Sciatic nerve (tissue), 2 donors: ENCODE measurements at regions not wholly inside any gene's neighbourhood (a gene's known extent, or its start where the extent isn't known, plus 50 kb on each side); places are given as distances from the start of the nearest gene placed in this dataset.

ENCODE experiments used
- ATAC-seq: fragments of 200-7000 bp; cut with Tn5 transposase; one replicate; pipeline ENCODE4 v1.9.1; 2020; ENCODE audit warnings: mild to moderate bottlenecking, moderate library complexity
- DNase-seq: peaks from one replicate; pipeline ENCODE4 v3.0.0-alpha.2; 2020; ENCODE audit warnings: low spot score
- intact Hi-C: fragments of 100-400 bp; cut with DNase I; formaldehyde crosslinking; loops from one replicate; pipeline ENCODE4 v1.14.2; 2022
- donor health status: DM: no; HTN: no; CAD: no.
- donor health status: DM: no; HTN: no; CAD: no.

DNA sequence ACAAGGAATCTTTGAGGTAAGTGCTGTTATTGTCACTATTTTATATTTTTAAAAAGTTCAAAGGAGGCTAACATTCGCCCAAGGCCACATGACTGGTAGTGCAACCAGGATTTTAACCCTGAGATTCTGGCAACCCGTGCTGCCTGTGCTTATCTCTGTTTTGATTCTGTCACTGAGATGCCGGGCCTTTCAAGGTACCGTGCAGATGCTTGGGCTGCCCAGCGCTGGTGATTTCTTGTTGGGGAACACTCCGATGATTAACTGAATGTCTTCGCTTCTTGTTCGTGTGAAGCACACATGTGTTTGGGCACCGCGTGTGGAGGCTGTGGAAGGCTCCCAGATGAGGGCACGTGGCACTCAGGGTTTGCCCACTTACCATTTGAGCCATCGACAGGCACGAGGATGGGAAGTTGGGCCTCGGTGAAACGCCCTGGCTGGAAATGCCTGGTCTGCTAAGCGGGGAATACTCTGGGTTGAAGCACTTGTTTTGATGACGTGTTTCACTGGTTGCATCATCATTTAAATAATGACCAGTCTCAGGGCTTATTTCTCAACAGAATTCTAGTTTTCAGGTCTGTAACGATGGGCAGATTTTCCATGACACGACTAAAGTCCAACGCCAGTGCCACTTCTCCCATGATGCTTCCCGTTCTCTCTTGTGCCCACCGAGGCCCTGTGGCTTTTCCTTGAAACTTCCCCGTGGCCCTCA is 392.7 kb downstream of the FGF9 start:
- DNase-seq (no peak), ATAC-seq (no peak)
- intact Hi-C loops: no loop called here

DNA sequence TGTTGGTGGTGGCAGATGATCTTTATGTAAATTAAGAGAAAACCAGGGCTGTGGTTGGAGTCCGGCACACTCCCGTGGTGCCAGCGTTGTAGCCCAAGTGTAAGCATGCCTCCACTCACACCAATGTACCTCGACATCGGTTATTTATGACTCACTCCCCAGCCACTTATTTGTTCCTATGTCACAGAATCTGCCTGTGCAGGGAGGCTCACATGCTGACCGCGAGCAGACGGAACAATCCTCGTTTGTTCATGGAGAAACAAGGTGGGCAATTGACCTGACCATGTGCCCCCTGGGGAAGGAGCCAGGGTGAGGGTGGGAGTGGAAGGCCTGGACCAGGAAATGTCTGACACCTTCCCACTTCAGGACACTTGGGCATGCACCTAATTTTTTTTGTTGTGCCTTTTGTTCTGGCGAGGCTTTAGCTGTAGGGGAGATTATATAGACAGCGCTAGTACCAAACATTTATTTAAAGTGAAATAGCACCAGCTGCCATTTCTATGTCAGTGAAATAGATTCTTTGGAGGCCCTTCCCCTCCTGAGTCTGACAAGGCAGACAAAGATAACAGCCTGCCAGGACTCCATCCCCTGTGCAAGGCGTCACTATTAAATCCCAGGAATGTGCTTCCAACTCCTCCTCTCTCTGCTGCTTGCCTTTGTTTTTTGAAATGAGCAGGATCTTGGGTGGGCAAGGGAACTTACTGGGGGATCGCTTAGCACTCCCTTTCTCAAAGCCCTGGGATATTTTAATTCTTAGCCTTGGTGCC is 394.2 kb downstream of the FGF9 start:
- ATAC-seq (no peak), DNase-seq (no peak)
- intact Hi-C loops: no loop called here

DNA sequence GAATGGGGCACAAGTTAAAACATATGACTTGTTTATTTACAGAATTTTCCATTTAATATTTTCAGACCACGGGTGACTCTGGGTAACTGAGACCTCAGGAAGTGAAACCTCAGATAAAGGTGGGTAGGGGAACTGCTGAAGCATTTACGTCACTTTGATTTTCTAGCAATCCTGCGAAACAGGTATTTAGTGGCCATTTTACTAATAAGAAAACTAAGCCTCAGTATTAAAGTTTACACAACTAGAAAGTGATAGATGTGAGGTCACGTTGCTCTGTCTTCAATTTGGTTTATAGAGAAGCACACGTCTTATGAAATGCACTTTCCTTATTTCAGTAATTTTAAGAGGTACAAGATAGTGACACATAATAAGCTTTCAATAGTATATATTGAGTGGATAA is 402.8 kb downstream of the FGF9 start:
- intact Hi-C loops: no loop called here
- no peak for ATAC-seq
- DNase-seq: no peak

DNA sequence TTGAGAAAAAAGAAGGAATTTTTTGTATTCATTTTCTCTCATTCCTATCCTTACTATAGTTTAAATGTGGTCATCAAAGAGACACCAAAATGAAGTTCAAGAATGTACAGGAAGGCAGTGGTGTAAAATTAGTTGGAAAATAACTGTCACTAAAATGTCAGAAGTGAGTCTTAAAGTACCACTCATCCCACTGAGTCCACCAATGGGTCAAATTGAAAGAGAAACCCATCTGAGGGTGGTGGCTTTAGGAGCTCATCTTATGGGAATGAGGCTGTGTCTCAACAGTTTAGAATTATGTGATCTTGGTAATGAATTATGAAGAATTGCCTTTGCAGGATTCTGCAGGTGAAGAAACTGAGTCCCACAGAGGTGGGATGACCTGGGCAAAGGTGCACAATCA is 403.5 kb downstream of the FGF9 start:
- intact Hi-C loops: no loop called here
- DNase-seq (no peak), ATAC-seq (no peak)

DNA sequence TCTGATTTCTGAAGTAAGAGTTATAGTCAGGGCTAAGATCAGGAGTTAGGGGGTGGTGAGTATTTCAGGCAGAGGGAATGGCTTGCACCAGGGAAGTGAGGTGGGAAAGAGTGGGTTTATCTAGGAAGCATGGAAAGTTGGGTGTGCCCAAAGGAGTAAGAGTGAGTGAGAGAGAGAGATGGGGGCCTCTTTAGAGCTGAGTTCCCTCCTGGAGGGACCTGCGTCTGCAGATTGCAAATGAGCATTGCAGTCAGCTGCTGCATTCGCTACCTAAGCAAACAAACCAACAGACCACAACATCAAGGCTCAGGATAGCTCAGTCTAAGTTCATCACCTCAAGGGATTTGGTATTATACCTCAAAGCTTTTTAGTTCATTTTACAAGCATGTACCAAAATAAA is 405.8 kb downstream of the FGF9 start:
- intact Hi-C loops: no loop called here
- peak; percentile 17 for ATAC-seq

DNA sequence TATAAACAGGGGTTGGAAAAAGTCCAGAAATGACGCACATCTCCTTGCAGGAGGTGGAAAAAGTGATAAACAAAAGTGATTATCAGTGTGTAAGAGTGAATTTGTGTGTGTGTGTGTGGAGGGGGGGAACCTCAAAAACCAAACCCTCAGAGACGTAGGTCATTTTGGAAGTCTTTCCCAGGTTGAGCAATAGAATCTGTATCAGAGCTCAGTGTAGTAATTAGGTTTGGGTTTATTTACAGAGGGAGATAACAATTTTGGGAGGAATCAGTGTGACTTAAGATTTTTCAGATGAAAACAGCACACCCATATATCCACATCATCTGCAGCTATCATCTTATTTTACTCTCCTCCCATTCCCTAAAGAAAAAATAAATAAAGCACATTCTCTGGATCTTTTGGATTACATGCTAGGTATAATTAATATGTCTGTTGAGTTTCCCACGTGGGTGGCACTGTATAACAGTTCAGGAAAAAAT is 406.4 kb downstream of the FGF9 start:
- intact Hi-C loops: no loop called here
- ATAC-seq (peak; percentile 45), DNase-seq (no peak)

More for the DNA sequence above, 405.8 kb downstream of the FGF9 start:
- DNase-seq: no peak

DNA sequence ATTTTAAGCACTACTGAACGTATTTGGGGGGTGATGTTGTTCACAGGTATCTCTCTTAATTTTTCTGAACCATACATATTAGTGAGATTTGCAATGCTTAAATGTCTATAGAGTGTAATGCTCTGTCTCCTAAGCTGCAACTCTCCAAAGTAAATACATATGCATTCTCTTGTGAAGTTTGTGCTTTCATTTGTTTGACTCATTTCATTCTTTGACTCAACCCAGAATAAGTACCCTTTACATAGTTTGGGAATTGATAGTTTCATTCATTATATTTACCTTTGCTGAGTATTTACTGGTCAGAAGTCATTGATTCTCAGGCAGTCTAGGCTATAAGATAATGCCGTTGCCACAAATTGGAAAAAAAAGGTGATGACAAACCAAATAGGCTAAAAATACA is 406.9 kb downstream of the FGF9 start:
- DNase-seq (no peak), ATAC-seq (no peak)
- intact Hi-C loops: no loop called here

DNA sequence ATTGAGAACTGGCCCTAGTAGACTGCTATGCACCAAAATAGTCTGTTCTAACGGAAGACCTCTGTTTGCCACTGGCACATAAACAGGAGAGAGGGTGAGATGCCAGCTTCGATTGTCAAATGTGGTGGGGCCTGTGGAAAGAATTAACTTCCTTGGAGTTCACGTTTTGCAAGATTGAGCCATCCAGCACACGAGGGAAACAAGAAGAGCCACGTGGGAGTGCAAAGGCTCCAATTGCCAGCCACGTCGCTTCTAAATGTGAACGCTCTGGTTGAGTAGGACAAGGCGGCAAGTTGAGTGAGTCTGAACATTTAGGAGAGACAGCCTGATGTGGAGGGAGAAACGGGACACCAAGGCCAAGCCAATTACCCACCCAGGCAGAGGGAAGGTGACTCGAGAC is 409.1 kb downstream of the FGF9 start:
- intact Hi-C loops: no loop called here
- DNase-seq (no peak), ATAC-seq (no peak)

DNA sequence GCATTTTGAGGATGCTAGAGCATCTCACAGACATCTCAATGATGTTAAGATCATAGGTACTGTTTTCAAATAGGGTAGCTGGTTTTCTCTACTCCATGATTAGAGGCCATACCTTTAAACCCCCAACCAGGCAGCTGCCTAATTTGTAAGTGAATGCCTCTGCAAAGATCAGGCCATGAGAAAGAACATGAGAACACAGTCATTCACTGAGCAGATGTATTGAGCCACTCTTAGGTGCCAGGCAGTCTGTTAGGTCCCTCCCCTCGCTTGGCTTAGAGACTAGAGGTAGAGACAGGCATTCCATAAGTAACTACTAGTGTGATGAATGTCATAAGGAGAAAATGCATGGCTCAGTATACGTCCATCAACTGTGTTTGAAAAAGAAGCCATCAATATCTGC is 410.0 kb downstream of the FGF9 start:
- DNase-seq: no peak
- intact Hi-C loops: no loop called here
- ATAC-seq: no peak

DNA sequence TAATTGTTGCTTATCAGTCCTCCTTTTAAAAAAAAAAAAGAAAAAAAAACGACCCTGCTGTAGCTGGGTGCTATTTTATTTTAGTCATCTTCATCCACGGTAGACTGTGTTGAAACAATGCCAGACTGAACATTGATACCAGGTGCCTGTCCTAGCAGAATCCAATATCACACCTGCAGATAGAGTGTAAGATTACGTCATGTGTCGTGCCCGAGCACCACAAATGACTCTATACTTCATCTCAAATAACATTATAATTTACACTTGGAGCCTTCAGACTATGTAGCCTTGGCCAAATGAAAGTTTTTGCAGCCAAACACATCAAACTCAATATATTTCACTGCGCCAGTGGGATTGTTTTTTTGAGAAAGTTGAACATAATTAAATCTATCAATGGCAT is 410.6 kb downstream of the FGF9 start:
- no peak for DNase-seq
- ATAC-seq: no peak
- intact Hi-C loops: no loop called here

DNA sequence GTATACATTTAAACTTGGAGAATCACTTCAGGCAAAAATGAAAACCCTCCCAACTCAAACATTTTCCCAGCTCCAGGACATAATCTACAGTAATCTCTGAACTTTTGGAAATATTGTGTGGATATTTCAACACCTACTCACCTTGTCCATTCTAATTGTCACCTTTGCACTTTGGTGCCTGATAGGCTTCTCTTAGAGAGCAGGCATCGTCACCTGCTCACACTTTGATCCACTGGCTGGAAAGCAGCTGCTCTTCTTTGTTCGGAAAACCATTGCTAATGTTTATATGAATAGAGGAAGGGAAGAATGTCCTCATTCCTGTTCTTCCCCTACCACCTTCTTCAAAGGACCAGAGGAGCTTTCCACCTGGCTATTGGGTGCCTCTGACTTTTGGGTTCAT is 411.2 kb downstream of the FGF9 start:
- intact Hi-C loops: no loop called here
- DNase-seq (no peak), ATAC-seq (no peak)

DNA sequence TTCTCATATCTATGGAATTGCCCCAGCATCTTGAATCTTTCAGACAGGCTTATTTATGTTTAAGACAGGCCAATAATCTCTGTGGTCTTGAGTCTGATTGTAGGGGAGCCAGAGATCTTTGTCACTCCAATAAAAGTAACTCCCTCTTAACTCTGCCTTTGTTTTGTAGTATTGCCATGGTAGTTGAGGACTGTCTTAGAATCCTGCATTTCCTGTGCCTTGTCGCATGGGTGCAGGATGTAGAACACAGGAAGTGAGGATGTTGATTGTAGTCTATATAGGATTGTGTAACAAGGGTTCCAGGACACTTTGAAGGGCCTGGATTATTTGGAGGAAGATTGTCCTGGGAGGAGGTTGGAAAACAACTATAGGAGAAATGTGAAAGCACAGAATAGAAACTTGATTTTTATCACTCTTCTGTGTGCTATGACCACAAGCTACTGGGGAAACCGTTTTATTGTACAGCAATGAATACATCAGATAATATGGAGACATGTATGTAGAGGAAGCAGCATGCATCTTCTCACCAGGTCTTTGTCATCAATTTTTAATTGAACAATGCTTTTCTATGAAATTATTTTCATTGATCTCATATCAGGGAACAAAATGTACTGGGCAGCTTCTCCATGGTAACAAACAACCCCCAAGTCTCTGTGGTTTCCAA is 411.7 kb downstream of the FGF9 start:
- no peak for ATAC-seq
- intact Hi-C loops: no loop called here
- DNase-seq: no peak

DNA sequence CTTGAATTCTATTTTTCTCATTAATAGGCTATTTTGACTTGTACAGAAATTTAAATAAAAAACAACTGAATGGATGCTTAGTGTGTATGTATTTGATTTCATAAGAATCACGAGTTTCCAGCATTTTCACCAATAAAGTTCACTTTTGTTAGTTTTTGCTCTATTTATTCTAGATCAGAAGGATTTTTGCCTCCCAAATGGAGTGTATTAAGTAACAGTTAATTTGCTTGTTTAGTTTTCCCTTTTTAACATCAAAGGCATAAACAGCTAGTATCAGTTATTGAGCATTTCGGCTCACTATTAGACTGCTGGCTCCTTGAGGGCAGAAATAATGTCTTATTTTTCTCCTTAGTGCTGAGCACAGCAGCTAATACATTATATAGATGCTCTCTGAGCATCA is 414.1 kb downstream of the FGF9 start:
- ATAC-seq (no peak), DNase-seq (no peak)
- intact Hi-C loops: no loop called here

DNA sequence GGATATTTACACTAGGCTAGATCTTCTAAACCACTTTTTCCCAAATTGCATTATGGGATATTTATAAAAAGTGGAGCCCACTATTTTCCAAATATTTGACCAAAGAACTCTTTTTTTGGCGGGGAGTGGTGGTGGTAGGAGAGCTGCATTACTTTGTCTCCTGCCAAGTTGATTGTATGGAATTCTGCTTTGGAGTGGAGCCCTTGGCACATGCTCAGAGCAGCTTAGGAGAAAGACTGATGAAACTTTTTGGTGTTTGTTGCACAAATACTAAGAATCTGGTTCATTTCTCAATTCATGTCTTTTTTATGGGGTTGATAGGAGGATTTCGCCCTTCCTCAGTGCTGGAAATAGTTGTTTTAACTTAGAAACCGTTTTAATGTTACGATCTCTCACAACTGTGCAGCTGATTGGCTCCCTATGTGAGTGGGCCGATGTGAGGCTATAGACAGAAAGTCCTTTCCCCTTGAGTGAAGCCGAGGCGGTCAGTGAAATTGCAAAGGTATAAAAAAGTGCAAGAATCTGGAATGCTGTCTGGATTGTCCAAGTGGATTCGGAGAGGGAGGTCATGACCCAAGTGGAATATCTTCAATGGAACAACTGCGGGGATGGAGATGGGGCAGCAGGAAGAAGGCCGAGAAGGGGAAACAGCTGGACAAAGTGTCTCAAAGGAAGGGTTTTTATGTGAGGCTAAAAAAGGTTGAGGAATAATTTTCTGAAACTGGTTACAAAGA is 415.9 kb downstream of the FGF9 start:
- intact Hi-C loops: no loop called here
- ATAC-seq: no peak
- DNase-seq: no peak

DNA sequence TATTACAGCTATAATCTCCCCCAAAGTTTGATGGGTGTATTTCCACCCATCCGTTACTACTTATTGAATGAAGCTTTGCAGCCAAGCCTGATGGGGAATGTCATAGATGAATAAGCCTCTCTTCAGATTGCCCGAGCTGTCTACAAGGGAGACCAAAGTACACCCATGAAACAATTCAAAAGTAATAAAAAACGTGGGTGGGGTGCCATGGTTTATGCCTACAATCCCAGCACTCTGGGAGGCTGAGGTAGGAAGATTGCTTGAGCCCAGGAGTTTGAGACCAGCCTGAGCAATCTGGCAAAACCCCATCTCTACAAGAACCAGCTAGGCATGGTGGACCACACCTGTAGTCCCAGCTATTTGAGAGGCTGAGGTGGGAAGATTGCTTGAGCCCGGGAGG is 419.2 kb downstream of the FGF9 start:
- DNase-seq (no peak), ATAC-seq (no peak)
- intact Hi-C loops: no loop called here

DNA sequence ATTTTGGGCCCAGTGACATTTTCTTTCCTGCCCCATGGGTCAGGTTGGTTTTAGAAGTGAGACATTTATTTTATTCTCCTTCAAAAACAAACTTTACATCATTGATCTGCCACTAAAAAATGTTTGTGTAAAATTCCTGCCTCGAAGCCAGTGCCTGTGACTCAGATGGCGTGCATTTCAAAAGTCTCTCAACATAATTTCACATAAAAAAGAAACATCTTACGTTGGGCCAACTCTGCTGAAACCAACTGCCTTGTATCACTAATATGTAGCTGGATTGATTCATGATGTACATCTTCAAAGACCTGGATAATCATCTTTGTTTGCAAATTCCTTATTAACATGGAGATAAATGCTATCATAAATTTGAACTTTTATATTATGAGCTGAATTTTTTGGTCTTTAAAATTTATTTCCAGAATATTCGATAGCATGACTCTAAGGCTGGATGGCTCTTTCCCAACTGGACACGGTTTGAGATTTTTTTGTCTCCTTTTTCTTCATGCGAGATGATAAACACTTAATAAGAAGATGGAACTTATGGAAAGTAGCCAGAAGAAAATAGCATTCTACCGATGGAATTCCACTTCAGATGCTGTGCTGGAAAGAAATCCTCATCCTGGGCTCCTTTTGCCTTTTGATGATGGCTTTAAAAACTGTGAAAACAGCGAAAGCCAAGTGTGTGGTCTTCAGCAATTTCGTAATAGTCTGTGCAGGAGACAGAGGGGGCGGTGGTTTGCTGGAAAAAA is 420.5 kb downstream of the FGF9 start:
- ATAC-seq (peak; percentile 84), DNase-seq (no peak)
- intact Hi-C loops: no loop called here

DNA sequence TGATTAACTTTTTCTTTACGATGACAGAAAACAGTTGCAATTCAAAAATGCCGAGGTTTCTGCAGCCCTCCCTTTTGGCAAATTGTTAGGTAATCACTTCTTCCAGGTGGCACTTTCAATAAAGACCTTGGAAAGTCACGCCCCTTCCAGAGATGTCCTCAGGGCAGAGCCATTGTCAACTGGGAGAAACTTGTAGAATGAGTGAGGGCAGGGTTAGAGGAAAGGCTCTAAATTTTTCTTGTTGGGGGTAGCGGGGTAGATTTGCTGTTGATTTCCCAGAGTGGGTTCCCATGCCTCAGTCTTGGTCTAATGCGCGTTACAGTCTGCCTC is 421.1 kb downstream of the FGF9 start:
- no peak for ATAC-seq
- no peak for DNase-seq

DNA sequence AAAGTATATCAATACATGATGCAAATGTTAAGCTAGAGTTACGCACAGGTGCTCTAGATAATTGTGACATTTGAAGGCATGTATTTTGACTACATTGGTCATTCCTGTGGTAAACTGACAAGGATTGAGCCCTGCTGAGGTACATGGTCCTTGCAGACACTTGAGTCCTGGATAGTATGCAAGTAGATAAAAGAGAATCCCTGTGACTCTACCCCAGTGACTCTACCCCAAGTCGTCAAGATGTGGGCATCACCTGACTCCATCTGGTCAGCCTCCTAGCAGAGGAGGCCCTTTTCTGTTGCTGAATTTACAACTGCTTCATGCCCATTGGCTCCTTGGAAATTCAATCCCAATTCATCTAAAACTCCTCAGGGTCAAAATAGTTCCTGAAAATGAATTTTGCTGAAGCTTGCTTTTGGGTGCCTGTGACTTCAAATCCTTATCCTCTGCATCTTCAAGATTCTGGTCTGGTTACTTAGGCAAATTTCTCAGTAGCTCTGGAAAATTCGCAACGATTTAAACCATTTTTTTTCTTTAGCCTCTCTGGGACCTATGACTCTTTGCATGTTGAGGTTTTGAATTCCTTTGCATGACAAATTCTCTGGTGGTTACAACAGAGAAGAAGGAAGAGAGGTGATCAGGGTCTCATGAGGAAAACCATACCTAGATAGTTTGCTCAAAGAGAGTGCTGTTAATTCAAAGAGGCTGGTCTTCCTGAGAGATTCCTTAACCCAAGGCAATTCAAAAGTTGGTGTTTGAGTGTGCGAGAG is 422.1 kb downstream of the FGF9 start:
- intact Hi-C loops: no loop called here
- DNase-seq (no peak), ATAC-seq (no peak)

More for the DNA sequence above, 421.1 kb downstream of the FGF9 start:
- intact Hi-C loops: no loop called here
